ENCODE measurements at regions not wholly inside any gene's neighbourhood (a gene's known extent, or its start where the extent isn't known, plus 50 kb on each side); places are given as distances from the start of the nearest gene placed in this dataset.

DNA sequence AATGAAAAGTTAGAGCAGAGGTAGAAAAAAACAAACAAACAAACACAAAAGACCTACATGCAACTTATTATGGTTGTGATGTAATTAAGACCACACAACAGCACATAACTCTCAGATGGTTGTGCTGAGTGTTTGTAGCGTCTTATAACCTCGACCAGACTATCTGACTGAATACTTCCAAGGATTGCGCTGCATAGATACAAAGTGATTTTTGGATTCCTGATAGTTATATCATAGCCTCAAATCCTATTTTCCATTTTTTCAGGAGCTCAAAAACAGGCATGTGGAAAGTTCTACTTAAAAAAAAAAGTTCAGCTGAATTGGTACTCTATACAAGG, 236.1 kb downstream of the SPRY1 start:
- TF ChIP-seq CTCF (IDR thresholded peaks at IDR 0.05) (no peak), EP300 (IDR thresholded peaks at IDR 0.05) (no peak), POLR2AphosphoS5 (IDR thresholded peaks at IDR 0.05) (no peak)

All from suprapubic skin (tissue), 4 donors.